Breast epithelium (tissue), 3 donors: ENCODE measurements at regions not wholly inside any gene's neighbourhood (a gene's known extent, or its start where the extent isn't known, plus 50 kb on each side); places are given as distances from the start of the nearest gene placed in this dataset.
"Not testable (repeated sequence)": the region's sequence is repeated elsewhere in the genome, so short reads cannot be mapped to it uniquely, and the experiment has no call there.

Source experiments
- POLR2A ChIP-seq: fragments of 450-650 bp; IDR thresholded peaks from one replicate; pipeline ENCODE4 v1.6.1; 2016; ENCODE audit warnings: antibody characterized with exemption, mild to moderate bottlenecking, moderate library complexity
- TF ChIP-seq, protein P1 (sequence below), 3 donors: fragments of 450-650 bp; IDR thresholded peaks; one replicate each; pipeline ENCODE4 v1.5.1; 2016 to 2017; ENCODE audit warnings: antibody characterized with exemption in 3 of 3, mild to moderate bottlenecking in 3 of 3, moderate library complexity in 3 of 3

DNA sequence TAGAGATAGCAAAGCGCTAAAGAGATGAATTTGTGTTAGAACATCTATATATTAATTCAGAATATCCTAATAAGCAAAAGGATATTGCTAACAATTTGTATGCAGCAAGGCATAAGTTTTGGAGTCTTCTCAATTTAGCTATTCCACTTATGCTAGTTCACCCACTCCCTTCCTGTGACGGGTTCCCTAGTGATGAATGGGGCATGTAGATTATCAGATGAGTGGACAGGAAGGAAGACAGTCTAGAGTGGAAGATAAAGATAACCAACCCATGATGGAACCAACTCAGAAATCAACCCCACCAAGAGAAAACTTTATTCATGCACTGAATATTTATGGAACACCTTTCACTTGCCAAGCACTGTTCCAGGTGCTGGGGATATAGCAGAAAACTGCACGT is 55.4 kb upstream of the NUTM2D start:
- TF ChIP-seq, protein P1, sequence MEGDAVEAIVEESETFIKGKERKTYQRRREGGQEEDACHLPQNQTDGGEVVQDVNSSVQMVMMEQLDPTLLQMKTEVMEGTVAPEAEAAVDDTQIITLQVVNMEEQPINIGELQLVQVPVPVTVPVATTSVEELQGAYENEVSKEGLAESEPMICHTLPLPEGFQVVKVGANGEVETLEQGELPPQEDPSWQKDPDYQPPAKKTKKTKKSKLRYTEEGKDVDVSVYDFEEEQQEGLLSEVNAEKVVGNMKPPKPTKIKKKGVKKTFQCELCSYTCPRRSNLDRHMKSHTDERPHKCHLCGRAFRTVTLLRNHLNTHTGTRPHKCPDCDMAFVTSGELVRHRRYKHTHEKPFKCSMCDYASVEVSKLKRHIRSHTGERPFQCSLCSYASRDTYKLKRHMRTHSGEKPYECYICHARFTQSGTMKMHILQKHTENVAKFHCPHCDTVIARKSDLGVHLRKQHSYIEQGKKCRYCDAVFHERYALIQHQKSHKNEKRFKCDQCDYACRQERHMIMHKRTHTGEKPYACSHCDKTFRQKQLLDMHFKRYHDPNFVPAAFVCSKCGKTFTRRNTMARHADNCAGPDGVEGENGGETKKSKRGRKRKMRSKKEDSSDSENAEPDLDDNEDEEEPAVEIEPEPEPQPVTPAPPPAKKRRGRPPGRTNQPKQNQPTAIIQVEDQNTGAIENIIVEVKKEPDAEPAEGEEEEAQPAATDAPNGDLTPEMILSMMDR (IDR thresholded peaks at IDR 0.05), result not testable (repeated sequence)
- not testable (repeated sequence) for TF ChIP-seq POLR2A
